ENCODE measurements at regions not wholly inside any gene's neighbourhood (a gene's known extent, or its start where the extent isn't known, plus 50 kb on each side); places are given as distances from the start of the nearest gene placed in this dataset.

DNA sequence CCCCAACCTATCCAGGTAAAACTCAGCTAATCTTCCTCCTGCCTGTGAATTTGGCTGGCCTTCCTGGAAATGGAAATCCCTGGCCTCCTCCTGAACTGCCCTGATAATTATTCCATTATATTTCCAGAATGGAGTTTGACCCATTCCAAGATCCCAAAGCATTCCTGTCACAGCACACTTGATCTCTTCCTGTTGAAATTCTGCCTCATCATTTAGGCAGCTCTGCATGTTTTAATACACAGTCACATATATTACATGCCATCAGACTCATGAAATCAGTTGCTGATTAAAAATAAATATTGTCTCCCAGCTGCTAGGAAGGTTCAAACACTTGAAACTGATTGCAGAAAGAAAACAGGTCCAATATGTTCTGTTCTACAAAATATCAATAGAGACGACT, 148.2 kb upstream of the PALMD start:
- no peak overlapping the region for H3K4me3 ChIP-seq
- H3K27ac ChIP-seq, result no peak overlapping the region
- no peaks in the 10 kb centered on the region for H3K4me1 ChIP-seq
- no peaks in the 10 kb centered on the region for H3K27me3 ChIP-seq
- no peak for DNase-seq (ENCODE audit: low spot score in 2 of 2)
- TF ChIP-seq POLR2AphosphoS5 (IDR thresholded peaks at IDR 0.05) (no peak), POLR2A (IDR thresholded peaks at IDR 0.05) (no peak)
- no peaks in the 10 kb centered on the region for H3K9me3 ChIP-seq
- H3K36me3 ChIP-seq, result no peaks in the 10 kb centered on the region
- intact Hi-C loops (cut with DNase I; ENCODE audit: low total_unique reads), result no loop called here

DNA sequence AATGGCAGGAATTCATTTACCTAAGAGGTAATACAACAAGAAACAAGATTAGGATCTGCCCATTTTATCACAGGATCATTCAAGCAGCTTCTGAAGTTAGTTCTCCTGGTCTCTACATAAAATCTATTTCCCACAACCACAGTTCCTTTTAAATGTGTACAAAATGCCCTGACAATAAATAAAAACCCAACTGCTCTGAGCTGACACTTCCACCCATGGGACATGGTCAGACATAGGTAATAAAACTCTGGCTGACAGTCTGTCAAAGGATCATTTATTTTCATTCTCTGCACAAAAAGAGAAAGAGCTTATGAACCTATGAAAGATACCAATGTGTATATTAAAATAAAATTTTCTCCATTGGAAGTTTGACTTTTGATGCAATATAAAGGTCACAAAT, 145.4 kb upstream of the PALMD start:
- Histone ChIP-seq H3K36me3 (no peaks in the 10 kb centered on the region), H3K27ac (no peak overlapping the region), H3K4me3 (no peak overlapping the region), H3K27me3 (no peaks in the 10 kb centered on the region), H3K9me3 (no peaks in the 10 kb centered on the region), H3K4me1 (no peaks in the 10 kb centered on the region)
- intact Hi-C loops (cut with DNase I; ENCODE audit: low total_unique reads), result no loop called here
- TF ChIP-seq POLR2AphosphoS5 (IDR thresholded peaks at IDR 0.05) (no peak), POLR2A (IDR thresholded peaks at IDR 0.05) (no peak)
- TF ChIP-seq, protein P1, sequence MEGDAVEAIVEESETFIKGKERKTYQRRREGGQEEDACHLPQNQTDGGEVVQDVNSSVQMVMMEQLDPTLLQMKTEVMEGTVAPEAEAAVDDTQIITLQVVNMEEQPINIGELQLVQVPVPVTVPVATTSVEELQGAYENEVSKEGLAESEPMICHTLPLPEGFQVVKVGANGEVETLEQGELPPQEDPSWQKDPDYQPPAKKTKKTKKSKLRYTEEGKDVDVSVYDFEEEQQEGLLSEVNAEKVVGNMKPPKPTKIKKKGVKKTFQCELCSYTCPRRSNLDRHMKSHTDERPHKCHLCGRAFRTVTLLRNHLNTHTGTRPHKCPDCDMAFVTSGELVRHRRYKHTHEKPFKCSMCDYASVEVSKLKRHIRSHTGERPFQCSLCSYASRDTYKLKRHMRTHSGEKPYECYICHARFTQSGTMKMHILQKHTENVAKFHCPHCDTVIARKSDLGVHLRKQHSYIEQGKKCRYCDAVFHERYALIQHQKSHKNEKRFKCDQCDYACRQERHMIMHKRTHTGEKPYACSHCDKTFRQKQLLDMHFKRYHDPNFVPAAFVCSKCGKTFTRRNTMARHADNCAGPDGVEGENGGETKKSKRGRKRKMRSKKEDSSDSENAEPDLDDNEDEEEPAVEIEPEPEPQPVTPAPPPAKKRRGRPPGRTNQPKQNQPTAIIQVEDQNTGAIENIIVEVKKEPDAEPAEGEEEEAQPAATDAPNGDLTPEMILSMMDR (IDR thresholded peaks at IDR 0.05), result no peak
- no peak for DNase-seq (ENCODE audit: low spot score in 2 of 2)

- intact Hi-C loops (cut with DNase I; ENCODE audit: low total_unique reads), result no loop called here
- Histone ChIP-seq H3K4me1 (no peaks in the 10 kb centered on the region), H3K27ac (no peak overlapping the region), H3K36me3 (no peaks in the 10 kb centered on the region), H3K27me3 (no peaks in the 10 kb centered on the region), H3K4me3 (no peak overlapping the region), H3K9me3 (no peaks in the 10 kb centered on the region)
- no peak for DNase-seq (ENCODE audit: low spot score in 2 of 2)
- TF ChIP-seq, protein P1 (IDR thresholded peaks at IDR 0.05), result no peak
- TF ChIP-seq POLR2A (IDR thresholded peaks at IDR 0.05) (no peak), POLR2AphosphoS5 (IDR thresholded peaks at IDR 0.05) (no peak)
Observed at GRCh38 chr1:99501871-99502270, 144.0 kb upstream of the PALMD start.

DNA sequence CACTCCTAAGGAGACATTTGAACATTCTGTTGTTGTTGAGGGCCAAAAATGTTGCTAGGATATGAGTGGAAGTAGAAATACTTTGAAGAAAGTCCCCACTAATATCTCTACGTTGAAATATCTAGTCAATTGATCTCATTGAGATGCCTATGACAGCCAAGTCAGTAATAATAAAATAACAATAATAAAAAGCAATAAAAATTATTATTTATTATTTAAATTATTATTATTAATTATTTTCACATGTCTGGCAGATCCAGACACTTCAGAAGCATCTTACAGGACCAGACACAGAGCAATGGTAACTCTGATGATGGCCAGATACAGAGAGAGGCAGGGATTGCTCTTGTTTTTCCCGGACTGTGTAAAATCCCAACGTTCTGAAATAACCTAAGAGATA, 143.5 kb upstream of the PALMD start:
- Histone ChIP-seq H3K27ac (no peak overlapping the region), H3K9me3 (no peaks in the 10 kb centered on the region), H3K4me1 (no peaks in the 10 kb centered on the region), H3K36me3 (no peaks in the 10 kb centered on the region), H3K27me3 (no peaks in the 10 kb centered on the region), H3K4me3 (no peak overlapping the region)
- no peak for TF ChIP-seq POLR2AphosphoS5 (IDR thresholded peaks at IDR 0.05)
- TF ChIP-seq, protein P1 (IDR thresholded peaks at IDR 0.05), result no peak
- no peak for TF ChIP-seq POLR2A (IDR thresholded peaks at IDR 0.05)
- intact Hi-C loops (cut with DNase I; ENCODE audit: low total_unique reads), result no loop called here
- no peak for DNase-seq (ENCODE audit: low spot score in 2 of 2)

DNA sequence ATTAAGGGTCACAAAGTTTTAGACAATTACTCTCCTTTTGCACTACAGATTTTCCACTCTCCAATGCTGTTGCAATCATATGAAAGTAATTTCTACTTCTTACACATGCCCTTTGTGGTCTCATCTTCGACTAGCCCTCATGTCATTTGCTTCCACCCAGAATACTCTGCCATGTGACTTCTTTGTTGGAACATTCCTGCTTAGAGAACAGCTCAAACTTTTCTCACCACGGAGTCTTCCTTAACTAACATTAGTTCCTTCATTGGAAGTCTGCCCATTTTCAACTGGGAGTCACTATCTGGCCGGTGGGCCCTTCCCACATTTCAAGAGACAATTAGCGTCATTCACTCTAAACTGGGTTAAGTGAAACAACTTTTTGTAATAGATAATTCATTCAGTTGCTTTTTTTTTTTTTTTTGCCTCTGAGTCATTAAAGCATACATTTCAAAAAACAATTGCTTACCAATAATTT, 142.6 kb upstream of the PALMD start:
- Histone ChIP-seq H3K27me3 (no peaks in the 10 kb centered on the region), H3K4me1 (no peaks in the 10 kb centered on the region), H3K9me3 (no peaks in the 10 kb centered on the region), H3K4me3 (no peak overlapping the region), H3K27ac (no peak overlapping the region), H3K36me3 (no peaks in the 10 kb centered on the region)
- TF ChIP-seq POLR2A (IDR thresholded peaks at IDR 0.05) (no peak), POLR2AphosphoS5 (IDR thresholded peaks at IDR 0.05) (no peak)
- TF ChIP-seq, protein P1 (IDR thresholded peaks at IDR 0.05), result no peak
- DNase-seq (ENCODE audit: low spot score in 2 of 2), result no peak
- intact Hi-C loops (cut with DNase I; ENCODE audit: low total_unique reads), result no loop called here

- Histone ChIP-seq H3K4me1 (no peaks in the 10 kb centered on the region), H3K27ac (no peak overlapping the region), H3K9me3 (no peaks in the 10 kb centered on the region), H3K36me3 (no peaks in the 10 kb centered on the region), H3K4me3 (no peak overlapping the region), H3K27me3 (no peaks in the 10 kb centered on the region)
- TF ChIP-seq POLR2A (IDR thresholded peaks at IDR 0.05) (no peak), POLR2AphosphoS5 (IDR thresholded peaks at IDR 0.05) (no peak)
- TF ChIP-seq, protein P1 (IDR thresholded peaks at IDR 0.05), result no peak
- DNase-seq (ENCODE audit: low spot score in 2 of 2), result no peak
- intact Hi-C loops (cut with DNase I; ENCODE audit: low total_unique reads), result no loop called here
Observed at GRCh38 chr1:99504287-99504686, 141.6 kb upstream of the PALMD start.
